PC-9 (cell line): ENCODE measurements at regions not wholly inside any gene's neighbourhood (a gene's known extent, or its start where the extent isn't known, plus 50 kb on each side); places are given as distances from the start of the nearest gene placed in this dataset.

Experiments used
- BruUV-seq: library from RNA; stranded (reverse); fragments of 400-500 nt; replicated peaks from 2 replicates; lab custom pipeline; 2021; lab: Mats Ljungman, UMichigan
- CTCF ChIA-PET: fragments of 300-600 bp; sonication (Branson Sonifier 250); formaldehyde crosslinking; loops from one replicate; lab custom pipeline; 2022; ENCODE audit warnings: antibody characterized with exemption; lab: Charles Lee
- POLR2A ChIA-PET: fragments of 300-600 bp; sonication (Branson Sonifier 250); formaldehyde crosslinking; loops from one replicate; lab custom pipeline; 2022; ENCODE audit warnings: antibody characterized with exemption; ENCODE audit not compliant: unreplicated experiment; lab: Charles Lee
- DNase-seq, 2 experiments: peaks; one replicate each; pipeline versions ENCODE4 v3.0.0 to v3.0.0-alpha.2; 2015 to 2022; ENCODE audit warnings: mixed read lengths in 1 of 2
- H2AFZ ChIP-seq: fragments of 200-600 bp; sonication (generic); 2 replicates; pipeline ENCODE4 v1.8.1; 2017; ENCODE audit warnings: antibody characterized with exemption
- H3F3A ChIP-seq: fragments of 200-600 bp; sonication (generic); 2 replicates; pipeline ENCODE4 v1.8.1; 2017; ENCODE audit warnings: antibody characterized with exemption, mild to moderate bottlenecking, low read depth; ENCODE audit not compliant: insufficient read depth
- H3K27ac ChIP-seq: fragments of 200-600 bp; sonication (generic); 2 replicates; pipeline ENCODE4 v1.6.1; 2016; ENCODE audit warnings: mixed run types
- H3K27me3 ChIP-seq: fragments of 200-600 bp; sonication (generic); 2 replicates; pipeline ENCODE4 v1.6.1; 2016; ENCODE audit warnings: low read depth, mixed run types; ENCODE audit not compliant: insufficient read depth
- H3K36me3 ChIP-seq: fragments of 200-600 bp; sonication (generic); 2 replicates; pipeline ENCODE4 v1.6.1; 2016; ENCODE audit warnings: low read depth, mixed run types
- H3K4me1 ChIP-seq: fragments of 200-600 bp; sonication (generic); replicated peaks from 2 replicates; pipeline ENCODE4 v1.6.1; 2016; ENCODE audit warnings: mixed run types; ENCODE audit not compliant: insufficient read depth
- H3K4me2 ChIP-seq: fragments of 200-600 bp; sonication (generic); 2 replicates; pipeline ENCODE4 v1.6.1; 2017; ENCODE audit warnings: mixed run types
- H3K4me3 ChIP-seq: fragments of 200-600 bp; sonication (generic); 2 replicates; pipeline ENCODE4 v1.6.1; 2016; ENCODE audit warnings: mixed run types
- H3K79me2 ChIP-seq: fragments of 200-600 bp; sonication (generic); 2 replicates; pipeline ENCODE4 v1.6.1; 2017; ENCODE audit warnings: low read depth, mixed run types
- H3K9me2 ChIP-seq: fragments of 200-600 bp; sonication (generic); 2 replicates; pipeline ENCODE4 v1.8.1; 2017; ENCODE audit warnings: mild to moderate bottlenecking; ENCODE audit not compliant: insufficient read depth
- H3K9me3 ChIP-seq: fragments of 200-600 bp; sonication (generic); 2 replicates; pipeline ENCODE4 v1.8.1; 2016; ENCODE audit warnings: low read depth; ENCODE audit not compliant: insufficient read depth
- H4K20me1 ChIP-seq: fragments of 200-600 bp; sonication (generic); 2 replicates; pipeline ENCODE4 v1.8.1; 2017; ENCODE audit not compliant: insufficient read depth
- CTCF ChIP-seq: fragments of 200-600 bp; sonication (generic); conservative IDR thresholded peaks from 2 replicates; pipeline ENCODE4 v1.6.1; 2017; ENCODE audit warnings: mixed run types, antibody characterized with exemption, mild to moderate bottlenecking, moderate library complexity
- EZH2 ChIP-seq: fragments of 200-600 bp; sonication (generic); IDR thresholded peaks from 2 replicates; pipeline ENCODE4 v1.8.0; 2017; ENCODE audit warnings: antibody characterized with exemption, low read depth
- intact Hi-C: fragments of 100-400 bp; cut with micrococcal nuclease; formaldehyde crosslinking; loops from one replicate; pipeline ENCODE4 v1.10.0; 2022; ENCODE audit not compliant: unreplicated experiment

- ChIA-PET CTCF (no interaction called here), POLR2A (no interaction called here)
- H3K4me1 ChIP-seq = no peaks in the 10 kb centered on the region
- BruUV-seq = no TSS peak
- H3K27ac ChIP-seq = no peak overlapping the region
- H4K20me1 ChIP-seq = no peaks in the 10 kb centered on the region
- no peaks in the 10 kb centered on the region for H3K36me3 ChIP-seq
- intact Hi-C loops = no loop called here
- H3K4me3 ChIP-seq = no peak overlapping the region
- H3K27me3 ChIP-seq = peaks cover 16% of the 10 kb centered on the region
- DNase-seq = no peak
- H3K9me2 ChIP-seq = no peaks in the 10 kb centered on the region
- TF ChIP-seq EZH2 (no peak), CTCF (no peak)
- no peaks in the 10 kb centered on the region for H3K79me2 ChIP-seq
- no peak overlapping the region for H3K4me2 ChIP-seq
- H2AFZ ChIP-seq = no peak overlapping the region
- no peaks in the 10 kb centered on the region for H3F3A ChIP-seq
- H3K9me3 ChIP-seq = no peaks in the 10 kb centered on the region
Observed at GRCh38 chr2:204064119-204064518, 127.6 kb downstream of the ICOS start.

- Histone ChIP-seq H3F3A (no peaks in the 10 kb centered on the region), H3K27me3 (peaks cover 22% of the 10 kb centered on the region), H3K4me2 (no peak overlapping the region), H3K4me3 (no peak overlapping the region), H3K36me3 (no peaks in the 10 kb centered on the region), H3K79me2 (no peaks in the 10 kb centered on the region), H3K9me3 (no peaks in the 10 kb centered on the region), H2AFZ (no peak overlapping the region), H3K9me2 (no peaks in the 10 kb centered on the region), H3K27ac (no peak overlapping the region), H4K20me1 (0 out of 2 replicates have a peak, but pooled peaks cover 4% of the 10 kb centered on the region), H3K4me1 (no peaks in the 10 kb centered on the region)
- intact Hi-C loops = no loop called here
- no TSS peak for BruUV-seq
- ChIA-PET CTCF (no interaction called here), POLR2A (interaction anchor here (0.7 kb wide), 1 partner anchor 22 kb away, joined by 4 read pairs; no protein-coding TSS in a partner anchor)
- DNase-seq = no peak
- no peak for TF ChIP-seq EZH2
- TF ChIP-seq CTCF = no peak
Observed at GRCh38 chr2:204065566-204065965, 129.0 kb downstream of the ICOS start.

GRCh38 chr2:204066051-204066450, 129.5 kb downstream of the ICOS start:
- no peak overlapping the region for H3K4me2 ChIP-seq
- H3K27me3 ChIP-seq = peaks cover 17% of the 10 kb centered on the region
- intact Hi-C loops = no loop called here
- no peak overlapping the region for H2AFZ ChIP-seq
- no TSS peak for BruUV-seq
- no peaks in the 10 kb centered on the region for H3K79me2 ChIP-seq
- H3K4me1 ChIP-seq = no peaks in the 10 kb centered on the region
- H3K4me3 ChIP-seq = no peak overlapping the region
- H3K27ac ChIP-seq = no peak overlapping the region
- no peaks in the 10 kb centered on the region for H3F3A ChIP-seq
- DNase-seq = no peak
- H3K9me3 ChIP-seq = no peaks in the 10 kb centered on the region
- CTCF ChIA-PET = no interaction called here
- H3K36me3 ChIP-seq = no peaks in the 10 kb centered on the region
- TF ChIP-seq EZH2 (no peak), CTCF (no peak)
- no peaks in the 10 kb centered on the region for H3K9me2 ChIP-seq
- H4K20me1 ChIP-seq = 0 out of 2 replicates have a peak, but pooled peaks cover 4% of the 10 kb centered on the region
- POLR2A ChIA-PET = interaction anchor here (0.7 kb wide), 1 partner anchor 22 kb away, joined by 4 read pairs; no protein-coding TSS in a partner anchor
